GM19239 (cell line): ENCODE measurements at regions not wholly inside any gene's neighbourhood (a gene's known extent, or its start where the extent isn't known, plus 50 kb on each side); places are given as distances from the start of the nearest gene placed in this dataset.

Experiments
- DNase-seq: peaks from one replicate; pipeline ENCODE4 v3.0.0; 2011; ENCODE audit warnings: low spot score; ENCODE audit not compliant: insufficient read length
- FAIRE-seq: peaks from 2 replicates; lab custom pipeline; 2011; peaks lifted over from hg19 to GRCh38; lab: Jason Lieb, UNC

- FAIRE-seq (peak; percentile 51), DNase-seq (no peak)
Observed at GRCh38 chr6:109236115-109237076, 141.1 kb downstream of the CEP57L1 start.

- FAIRE-seq (no peak), DNase-seq (no peak)
Observed at GRCh38 chr6:109235481-109236038, 140.3 kb downstream of the CEP57L1 start.

GRCh38 chr6:109230453-109230852 lies 135.1 kb downstream of the CEP57L1 start:
- FAIRE-seq = no peak
- DNase-seq = no peak

GRCh38 chr6:109229536-109229935 lies 134.2 kb downstream of the CEP57L1 start:
- DNase-seq (no peak), FAIRE-seq (no peak)

- no peak for FAIRE-seq
- DNase-seq = no peak
Observed at GRCh38 chr6:109227646-109228045, 132.3 kb downstream of the CEP57L1 start.

- FAIRE-seq (no peak), DNase-seq (no peak)
Observed at GRCh38 chr6:109226353-109226752, 131.0 kb downstream of the CEP57L1 start.

- DNase-seq (no peak), FAIRE-seq (no peak)
Observed at GRCh38 chr6:109225946-109226345, 130.6 kb downstream of the CEP57L1 start.

GRCh38 chr6:109224994-109225393 lies 129.7 kb downstream of the CEP57L1 start:
- FAIRE-seq (no peak), DNase-seq (no peak)

GRCh38 chr6:109224107-109224875 lies 129.0 kb downstream of the CEP57L1 start:
- DNase-seq (no peak), FAIRE-seq (no peak)

GRCh38 chr6:109222848-109223247 lies 127.5 kb downstream of the CEP57L1 start:
- DNase-seq (no peak), FAIRE-seq (no peak)

- DNase-seq (no peak), FAIRE-seq (no peak)
Observed at GRCh38 chr6:109221543-109222195, 126.4 kb downstream of the CEP57L1 start.
